ENCODE measurements at regions not wholly inside any gene's neighbourhood (a gene's known extent, or its start where the extent isn't known, plus 50 kb on each side); places are given as distances from the start of the nearest gene placed in this dataset.

- H3K27ac Mint-ChIP-seq, result no peak overlapping the region
- peaks cover 61% of the 10 kb centered on the region for H3K9me3 Mint-ChIP-seq
- H3K4me1 Mint-ChIP-seq, result peaks cover 3% of the 10 kb centered on the region
- no peaks in the 10 kb centered on the region for H3K27me3 Mint-ChIP-seq (ENCODE audit: insufficient read depth)
- Histone ChIP-seq H3K27me3 (ENCODE audit: control insufficient read depth, insufficient read depth, low read length, poor library complexity, severe bottlenecking) (no peaks in the 10 kb centered on the region), H3K9me3 (ENCODE audit: control insufficient read depth, low read length) (no peaks in the 10 kb centered on the region), H3K9ac (ENCODE audit: extremely low read depth, low read length, poor library complexity, severe bottlenecking) (no peak overlapping the region), H3K4me3 (ENCODE audit: low read length) (no peak overlapping the region), H3K36me3 (ENCODE audit: control insufficient read depth, insufficient read depth, low read length) (no peaks in the 10 kb centered on the region), H3K27ac (ENCODE audit: low read depth, low read length) (no peak overlapping the region), H3K4me1 (ENCODE audit: control insufficient read depth, insufficient read depth, low read length) (no peaks in the 10 kb centered on the region)
- TF ChIP-seq CTCF (conservative IDR thresholded peaks at IDR 0.05), result no peak
- no peak for DNase-seq
- no peak overlapping the region for H3K4me3 Mint-ChIP-seq
- H3K36me3 Mint-ChIP-seq (ENCODE audit: low read depth), result peaks cover 23% of the 10 kb centered on the region
- 83 to 92% methylated on average over 2 to 4 of the region's 4 CpGs for WGBS, 2 experiments (ENCODE audit: insufficient coverage in 1 of 2, insufficient read length in 1 of 2)
These were observed 1092.1 kb upstream of the PRKX start for GRCh38 chrX:4805502-4805901.

GRCh38 chrX:4800756-4801155, 1087.3 kb upstream of the PRKX start:
- H3K4me3 Mint-ChIP-seq, result no peak overlapping the region
- peaks cover 19% of the 10 kb centered on the region for H3K36me3 Mint-ChIP-seq (ENCODE audit: low read depth)
- no peaks in the 10 kb centered on the region for H3K27me3 Mint-ChIP-seq (ENCODE audit: insufficient read depth)
- no peaks in the 10 kb centered on the region for H3K27me3 ChIP-seq (ENCODE audit: control insufficient read depth, insufficient read depth, low read length, poor library complexity, severe bottlenecking)
- no peak for TF ChIP-seq CTCF (conservative IDR thresholded peaks at IDR 0.05)
- H3K4me1 Mint-ChIP-seq, result peaks cover 3% of the 10 kb centered on the region
- no peak for DNase-seq
- no peak overlapping the region for H3K9ac ChIP-seq (ENCODE audit: extremely low read depth, low read length, poor library complexity, severe bottlenecking)
- H3K4me1 ChIP-seq (ENCODE audit: control insufficient read depth, insufficient read depth, low read length), result no peaks in the 10 kb centered on the region
- H3K27ac Mint-ChIP-seq, result no peak overlapping the region
- 96 to 100% methylated on average over 1 to 4 of the region's 4 CpGs for WGBS, 2 experiments (ENCODE audit: insufficient coverage in 1 of 2, insufficient read length in 1 of 2)
- no peak overlapping the region for H3K27ac ChIP-seq (ENCODE audit: low read depth, low read length)
- no peak overlapping the region for H3K4me3 ChIP-seq (ENCODE audit: low read length)
- H3K36me3 ChIP-seq (ENCODE audit: control insufficient read depth, insufficient read depth, low read length), result no peaks in the 10 kb centered on the region
- H3K9me3 Mint-ChIP-seq, result peaks cover 43% of the 10 kb centered on the region
- no peaks in the 10 kb centered on the region for H3K9me3 ChIP-seq (ENCODE audit: control insufficient read depth, low read length)

- Mint-ChIP-seq H3K9me3 (peaks cover 3% of the 10 kb centered on the region), H3K27ac (no peak overlapping the region), H3K27me3 (ENCODE audit: insufficient read depth) (no peaks in the 10 kb centered on the region), H3K4me1 (no peaks in the 10 kb centered on the region), H3K36me3 (ENCODE audit: low read depth) (no peaks in the 10 kb centered on the region), H3K4me3 (no peak overlapping the region)
- Histone ChIP-seq H3K27ac (ENCODE audit: low read depth, low read length) (no peak overlapping the region), H3K9me3 (ENCODE audit: control insufficient read depth, low read length) (no peaks in the 10 kb centered on the region), H3K27me3 (ENCODE audit: control insufficient read depth, insufficient read depth, low read length, poor library complexity, severe bottlenecking) (no peaks in the 10 kb centered on the region), H3K9ac (ENCODE audit: extremely low read depth, low read length, poor library complexity, severe bottlenecking) (no peak overlapping the region), H3K36me3 (ENCODE audit: control insufficient read depth, insufficient read depth, low read length) (no peaks in the 10 kb centered on the region), H3K4me1 (ENCODE audit: control insufficient read depth, insufficient read depth, low read length) (no peaks in the 10 kb centered on the region), H3K4me3 (ENCODE audit: low read length) (no peak overlapping the region)
- no peak for TF ChIP-seq CTCF (conservative IDR thresholded peaks at IDR 0.05)
- WGBS, 2 experiments (ENCODE audit: insufficient coverage in 1 of 2, insufficient read length in 1 of 2), result 100% methylated on average over 1 of the region's 1 CpG; no CpG with 5 or more reads in 1 of the 2 experiments
- no peak for DNase-seq
These were observed 1074.5 kb upstream of the PRKX start for GRCh38 chrX:4787971-4788370.
